K562 (cell line): ENCODE measurements at regions not wholly inside any gene's neighbourhood (a gene's known extent, or its start where the extent isn't known, plus 50 kb on each side); places are given as distances from the start of the nearest gene placed in this dataset.

ENCODE experiments used
- ATAC-seq: fragments of 200-7000 bp; cut with Tn5 transposase; 3 replicates; pipeline ENCODE4 v1.9.1; 2020; ENCODE audit warnings: moderate library complexity
- BruUV-seq: library from RNA; stranded (reverse); fragments of 400-500 nt; replicated peaks from 2 replicates; lab custom pipeline; 2021; lab: Mats Ljungman, UMichigan
- CTCF ChIA-PET: fragments of 300-600 bp; formaldehyde crosslinking; extraction: SDS; loops from one replicate; lab custom pipeline; 2021; ENCODE audit warnings: low intra/inter-chr PET ratio; lab: Yijun Ruan, JAX
- POLR2A ChIA-PET: fragments of 300-600, 350-650 bp; sonication (Branson Sonifier 250); formaldehyde crosslinking; extraction: SDS; loops from one replicate; lab custom pipeline; 2021; ENCODE audit warnings: antibody characterized with exemption, inconsistent platforms; lab: Yijun Ruan, JAX
- DNase-seq, 4 experiments: peaks; one replicate each; pipeline versions ENCODE4 v3.0.0 to v3.0.0-alpha.2; 2011 to 2018; ENCODE audit warnings: low spot score in 3 of 4, mixed read lengths in 3 of 4; ENCODE audit errors: extremely low read depth in 1 of 4
- FAIRE-seq: peaks from 2 replicates; lab custom pipeline; 2011; peaks lifted over from hg19 to GRCh38; lab: Jason Lieb, UNC
- H2AFZ ChIP-seq: 2 replicates; pipeline ENCODE4 v1.6.0; 2011; ENCODE audit warnings: low read depth, low read length, control low read depth, inconsistent platforms
- H3K27ac ChIP-seq: fragments of 200-600 bp; 3 replicates; pipeline ENCODE4 v1.8.0; 2011; ENCODE audit warnings: low read depth, mild to moderate bottlenecking, control low read depth, inconsistent platforms, low read length, moderate library complexity, mixed read lengths; ENCODE audit errors: extremely low read depth
- H3K27me3 ChIP-seq, 2 experiments: fragments of 300-600 bp in 1 of 2; 2 replicates in 1 of 2; 3 replicates in 1 of 2; pipeline versions ENCODE4 v1.6.0 to v1.8.0; 2011; ENCODE audit warnings: inconsistent platforms in 2 of 2, low read length in 2 of 2, mild to moderate bottlenecking in 1 of 2, mixed read lengths in 1 of 2, moderate library complexity in 1 of 2; ENCODE audit not compliant: control insufficient read depth in 2 of 2, insufficient read depth in 2 of 2
- H3K36me3 ChIP-seq: fragments of 300-600 bp; 3 replicates; pipeline ENCODE4 v1.8.0; 2011; ENCODE audit warnings: mild to moderate bottlenecking, low read length, inconsistent platforms; ENCODE audit not compliant: control insufficient read depth, insufficient read depth
- H3K4me1 ChIP-seq, 2 experiments: fragments of 200-600 bp in 1 of 2; replicated peaks in 1 of 2; 2 replicates in 1 of 2; 3 replicates in 1 of 2; pipeline versions ENCODE4 v1.5.1 to v1.8.0; 2011; ENCODE audit warnings: inconsistent platforms in 2 of 2, low read length in 2 of 2, mild to moderate bottlenecking in 1 of 2, mixed read lengths in 1 of 2, moderate library complexity in 1 of 2; ENCODE audit not compliant: control insufficient read depth in 2 of 2, insufficient read depth in 2 of 2
- H3K4me2 ChIP-seq: 2 replicates; pipeline ENCODE4 v1.6.1; 2011; ENCODE audit warnings: low read length, control low read depth, inconsistent platforms, mixed read lengths; ENCODE audit not compliant: insufficient read depth
- H3K4me3 ChIP-seq: fragments of 200-600 bp; sonication (generic), shearing (Covaris generic); 2 replicates; pipeline ENCODE4 v1.5.1; 2016; ENCODE audit warnings: control low read depth, inconsistent platforms
- H3K79me2 ChIP-seq: fragments of 200-600 bp; 3 replicates; pipeline ENCODE4 v1.8.0; 2011; ENCODE audit warnings: low read length, inconsistent platforms; ENCODE audit not compliant: control insufficient read depth, insufficient read depth
- H3K9ac ChIP-seq, 2 experiments: 2 replicates each; pipeline versions ENCODE4 v1.6.0 to v1.6.1; 2011; ENCODE audit warnings: low read depth in 2 of 2, low read length in 2 of 2, control low read depth in 1 of 2, inconsistent platforms in 1 of 2, mild to moderate bottlenecking in 1 of 2, mixed read lengths in 1 of 2; ENCODE audit not compliant: insufficient read depth in 1 of 2
- H3K9me1 ChIP-seq: one replicate; pipeline ENCODE4 v1.6.0; 2011; ENCODE audit warnings: inconsistent platforms, mild to moderate bottlenecking, low read length, moderate library complexity; ENCODE audit not compliant: control insufficient read depth, insufficient read depth
- H3K9me3 ChIP-seq: replicated peaks from 2 replicates; pipeline ENCODE4 v1.5.1; 2011; ENCODE audit warnings: low read depth, low read length, inconsistent platforms; ENCODE audit not compliant: control insufficient read depth, insufficient read depth
- H4K20me1 ChIP-seq: replicated peaks from 2 replicates; pipeline ENCODE4 v1.6.1; 2011; ENCODE audit warnings: low read length, inconsistent platforms, mixed read lengths; ENCODE audit not compliant: control insufficient read depth, insufficient read depth
- ARNT ChIP-seq, 2 experiments: fragments of 450-650 bp; IDR thresholded peaks; 2 replicates each; pipeline ENCODE4 v1.6.1; 2016; ENCODE audit warnings: mild to moderate bottlenecking in 1 of 2
- CREB5 ChIP-seq: fragments of 250-450 bp; sonication (Bioruptor Pico); IDR thresholded peaks from 2 replicates; pipeline ENCODE4 v1.5.0; 2020; ENCODE audit warnings: mild to moderate bottlenecking
- CXXC5 ChIP-seq: fragments of 250-450 bp; sonication (Bioruptor Pico); IDR thresholded peaks from 2 replicates; pipeline ENCODE4 v1.8.0; 2022; ENCODE audit warnings: inconsistent platforms, mild to moderate bottlenecking, moderate library complexity
- HIVEP1 ChIP-seq: fragments of 250-450 bp; sonication (Bioruptor Pico); IDR thresholded peaks from 2 replicates; pipeline ENCODE4 v1.4.0; 2020; ENCODE audit warnings: mild to moderate bottlenecking
- ILF3 ChIP-seq: fragments of 450-650 bp; IDR thresholded peaks from 2 replicates; pipeline ENCODE4 v1.6.1; 2018; ENCODE audit warnings: antibody characterized with exemption, mild to moderate bottlenecking, moderate library complexity, borderline replicate concordance
- IRF2 ChIP-seq: sonication (generic); formaldehyde crosslinking; IDR thresholded peaks from 2 replicates; pipeline ENCODE4 v1.8.1; 2022; ENCODE audit warnings: mild to moderate bottlenecking, missing genetic modification reagents
- LARP7 ChIP-seq: fragments of 450-650 bp; IDR thresholded peaks from 2 replicates; pipeline ENCODE4 v1.6.1; 2016
- MCM3 ChIP-seq: fragments of 450-650 bp; IDR thresholded peaks from 2 replicates; pipeline ENCODE4 v1.6.1; 2016
- MCM7 ChIP-seq, 2 experiments: fragments of 450-650 bp; IDR thresholded peaks; 2 replicates each; pipeline ENCODE4 v1.6.1; 2016 to 2018
- MYC ChIP-seq, 2 experiments: fragments of 250-450 bp in 1 of 2; sonication (Bioruptor Pico) in 1 of 2; IDR thresholded peaks; 2 replicates each; pipeline versions ENCODE4 v1.5.1 to v1.6.1; 2012 to 2021; ENCODE audit warnings: low read depth in 2 of 2, borderline replicate concordance in 1 of 2, improper control_type of control experiment in 1 of 2, low read length in 1 of 2, mild to moderate bottlenecking in 1 of 2, moderate library complexity in 1 of 2
- NR2C2 ChIP-seq, 2 experiments: fragments of 200-800 bp in 1 of 2; sonication (Bioruptor generic) in 1 of 2; sonication (generic) in 1 of 2; formaldehyde crosslinking in 1 of 2; IDR thresholded peaks; 2 replicates each; pipeline versions ENCODE4 v1.6.1 to v1.8.0; 2016 to 2022; ENCODE audit warnings: mild to moderate bottlenecking in 1 of 2, missing compliant biosample characterization in 1 of 2, missing genetic modification characterization in 1 of 2, missing genetic modification reagents in 1 of 2
- NR2F6 ChIP-seq: fragments of 450-650 bp; formaldehyde crosslinking; IDR thresholded peaks from 2 replicates; pipeline ENCODE4 v1.4.0; 2020; ENCODE audit warnings: mild to moderate bottlenecking
- TAF9B ChIP-seq: fragments of 450-650 bp; IDR thresholded peaks from 2 replicates; pipeline ENCODE4 v1.6.1; 2018; ENCODE audit warnings: mild to moderate bottlenecking; ENCODE audit not compliant: partially characterized antibody
- TBL1XR1 ChIP-seq, 2 experiments: IDR thresholded peaks; 2 replicates each; pipeline ENCODE4 v1.6.1; 2012; ENCODE audit warnings: improper control_type of control experiment in 2 of 2, low read length in 2 of 2, mild to moderate bottlenecking in 1 of 2
- TCFL5 ChIP-seq: fragments of 250-450 bp; sonication (Bioruptor Pico); conservative IDR thresholded peaks from 2 replicates; pipeline ENCODE4 v1.6.1; 2021; ENCODE audit warnings: mild to moderate bottlenecking, moderate library complexity, matching md5 sums
- TRIM24 ChIP-seq, 2 experiments: fragments of 450-650 bp; IDR thresholded peaks; 2 replicates each; pipeline ENCODE4 v1.6.1; 2016
- UBTF ChIP-seq, 2 experiments: IDR thresholded peaks; 2 replicates each; pipeline ENCODE4 v1.6.1; 2012; ENCODE audit warnings: improper control_type of control experiment in 2 of 2, low read depth in 2 of 2, low read length in 2 of 2, borderline replicate concordance in 1 of 2
- ZKSCAN1 ChIP-seq: fragments of 150-350 bp; IDR thresholded peaks from 2 replicates; pipeline ENCODE4 v1.6.1; 2016; ENCODE audit warnings: low read depth, low read length
- ZNF232 ChIP-seq: sonication (generic); formaldehyde crosslinking; IDR thresholded peaks from 2 replicates; pipeline ENCODE4 v1.8.0; 2022; ENCODE audit warnings: mild to moderate bottlenecking, missing genetic modification reagents
- ZNF274 ChIP-seq: IDR thresholded peaks from 2 replicates; pipeline ENCODE4 v1.6.1; 2011; ENCODE audit warnings: low read depth, mild to moderate bottlenecking, low read length, moderate library complexity, borderline replicate concordance
- WGBS: fragments of 100-300 bp; shearing (Covaris generic); methylation state at CpG from one replicate; pipeline ENCODE4 v1.1.6; 2016; ENCODE audit warnings: low coverage, mixed read lengths; ENCODE audit not compliant: insufficient coverage; ENCODE audit errors: missing lambda C conversion rate; 5-methylcytosine and 5-hydroxymethylcytosine counted together
- in situ Hi-C: fragments of 300-500 bp; cut with MboI; formaldehyde crosslinking; loops from 4 replicates; pipeline ENCODE4 v1.15.0; 2018; ENCODE audit warnings: inconsistent platforms, mixed read lengths
- intact Hi-C: fragments of 100-400 bp; cut with micrococcal nuclease; formaldehyde crosslinking; loops from 2 replicates; pipeline ENCODE4 v1.14.2; 2022

- TF ChIP-seq MYC (IDR thresholded peaks at IDR 0.05; ENCODE audit: low read depth, low read length) (no peak), MYC (CRISPR knock-in tag; IDR thresholded peaks at IDR 0.05; ENCODE audit: borderline replicate concordance, low read depth) (no peak), IRF2 (CRISPR knock-in tag) (no peak), TRIM24 (IDR thresholded peaks at IDR 0.05) (no peak), CREB5 (CRISPR knock-in tag) (no peak), LARP7 (no peak), NR2F6 (no peak), ILF3 (no peak), ZKSCAN1 (no peak), TCFL5 (CRISPR knock-in tag) (no peak)
- TF ChIP-seq, all 486 proteins: peak for 0
These were observed 443.8 kb downstream of the CMPK2 start (continued) for GRCh38 chr2:6421888-6422287.

- no peak for TF ChIP-seq TAF9B
- TF ChIP-seq HIVEP1 (CRISPR knock-in tag): no peak
- no peak for TF ChIP-seq MCM7 (IDR thresholded peaks at IDR 0.05)
- no peak for TF ChIP-seq ZNF274
- TF ChIP-seq UBTF (IDR thresholded peaks at IDR 0.05; ENCODE audit: borderline replicate concordance in 1 of 2, low read depth in 2 of 2, low read length in 2 of 2): no peak
- no peak for TF ChIP-seq ZNF232
- no peak for TF ChIP-seq TBL1XR1 (IDR thresholded peaks at IDR 0.05; ENCODE audit: low read length in 2 of 2)
- no peak for TF ChIP-seq CXXC5 (CRISPR knock-in tag)
- TF ChIP-seq ARNT (IDR thresholded peaks at IDR 0.05): no peak
- TF ChIP-seq MCM3: no peak
- no peak for TF ChIP-seq NR2C2 (CRISPR knock-in tag; IDR thresholded peaks at IDR 0.05)
- no peak for TF ChIP-seq NR2C2 (tag; IDR thresholded peaks at IDR 0.05)
- H3K27ac ChIP-seq: no peak overlapping the region
- H3K4me3 ChIP-seq: no peak overlapping the region
- CTCF ChIA-PET: no interaction called here
- ATAC-seq: no peak
- no peak overlapping the region for H2AFZ ChIP-seq
- no peaks in the 10 kb centered on the region for H3K9me1 ChIP-seq
- in situ Hi-C loops: no loop called here
- H3K36me3 ChIP-seq: no peaks in the 10 kb centered on the region
- no peak overlapping the region for H3K9ac ChIP-seq
- H3K4me1 ChIP-seq: no peaks in the 10 kb centered on the region
- no peak overlapping the region for H3K4me2 ChIP-seq
- DNase-seq: no peak
- FAIRE-seq: no peak
- no peaks in the 10 kb centered on the region for H3K27me3 ChIP-seq
- H4K20me1 ChIP-seq: no peaks in the 10 kb centered on the region
- 0% methylated on average over 1 of the region's 1 CpG for WGBS
- POLR2A ChIA-PET: no interaction called here
- no TSS peak for BruUV-seq
- H3K9me3 ChIP-seq: no peaks in the 10 kb centered on the region
- intact Hi-C loops: no loop called here
- H3K79me2 ChIP-seq: no peaks in the 10 kb centered on the region
These were observed 442.6 kb downstream of the CMPK2 start for GRCh38 chr2:6423157-6423556.
